GM21360 (cell line): ENCODE measurements at regions not wholly inside any gene's neighbourhood (a gene's known extent, or its start where the extent isn't known, plus 50 kb on each side); places are given as distances from the start of the nearest gene placed in this dataset.
"Not testable (repeated sequence)": the region's sequence is repeated elsewhere in the genome, so short reads cannot be mapped to it uniquely, and the experiment has no call there.

Experiments used
- ATAC-seq: cut with Tn5 transposase; IDR thresholded peaks from one replicate; pipeline ENCODE4 v1.9.1; 2021; ENCODE audit warnings: mild to moderate bottlenecking, moderate library complexity; ENCODE audit not compliant: unreplicated experiment

- ATAC-seq, result not testable (repeated sequence)
Measured at GRCh38 chr7:123264820-123265219, 65.1 kb upstream of the SLC13A1 start.

- no peak for ATAC-seq
Measured at GRCh38 chr7:123260428-123260960, 60.7 kb upstream of the SLC13A1 start.

- ATAC-seq, result no peak
Measured at GRCh38 chr7:123259759-123260158, 60.0 kb upstream of the SLC13A1 start.
